ENCODE measurements at regions not wholly inside any gene's neighbourhood (a gene's known extent, or its start where the extent isn't known, plus 50 kb on each side); places are given as distances from the start of the nearest gene placed in this dataset.

DNA sequence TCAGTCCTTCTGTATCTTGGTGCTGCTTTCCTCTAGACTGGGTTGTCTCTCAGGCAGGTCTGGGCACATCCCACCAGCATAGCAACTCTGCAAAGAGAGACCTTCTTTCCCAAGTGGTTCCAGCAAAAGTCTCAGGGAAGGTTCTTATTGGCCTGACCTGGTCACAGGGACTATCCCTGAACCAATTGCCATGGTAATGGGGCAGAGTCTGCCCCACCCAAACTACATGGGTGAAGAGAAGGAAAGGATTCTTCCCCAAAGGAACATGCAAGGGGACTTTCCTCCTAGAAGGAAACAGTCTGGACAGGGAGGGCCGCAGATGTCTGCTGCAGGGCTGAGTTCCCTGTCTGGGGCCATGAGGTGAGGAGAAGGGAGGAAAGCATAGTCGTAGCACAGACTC lies 122.2 kb upstream of the NCOR2 start:
- TF ChIP-seq POLR2A (IDR thresholded peaks at IDR 0.05) = no peak
- TF ChIP-seq, protein P1, sequence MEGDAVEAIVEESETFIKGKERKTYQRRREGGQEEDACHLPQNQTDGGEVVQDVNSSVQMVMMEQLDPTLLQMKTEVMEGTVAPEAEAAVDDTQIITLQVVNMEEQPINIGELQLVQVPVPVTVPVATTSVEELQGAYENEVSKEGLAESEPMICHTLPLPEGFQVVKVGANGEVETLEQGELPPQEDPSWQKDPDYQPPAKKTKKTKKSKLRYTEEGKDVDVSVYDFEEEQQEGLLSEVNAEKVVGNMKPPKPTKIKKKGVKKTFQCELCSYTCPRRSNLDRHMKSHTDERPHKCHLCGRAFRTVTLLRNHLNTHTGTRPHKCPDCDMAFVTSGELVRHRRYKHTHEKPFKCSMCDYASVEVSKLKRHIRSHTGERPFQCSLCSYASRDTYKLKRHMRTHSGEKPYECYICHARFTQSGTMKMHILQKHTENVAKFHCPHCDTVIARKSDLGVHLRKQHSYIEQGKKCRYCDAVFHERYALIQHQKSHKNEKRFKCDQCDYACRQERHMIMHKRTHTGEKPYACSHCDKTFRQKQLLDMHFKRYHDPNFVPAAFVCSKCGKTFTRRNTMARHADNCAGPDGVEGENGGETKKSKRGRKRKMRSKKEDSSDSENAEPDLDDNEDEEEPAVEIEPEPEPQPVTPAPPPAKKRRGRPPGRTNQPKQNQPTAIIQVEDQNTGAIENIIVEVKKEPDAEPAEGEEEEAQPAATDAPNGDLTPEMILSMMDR (IDR thresholded peaks at IDR 0.05) = no peak

Data from upper lobe of left lung (tissue), 4 donors.